ENCODE measurements at regions not wholly inside any gene's neighbourhood (a gene's known extent, or its start where the extent isn't known, plus 50 kb on each side); places are given as distances from the start of the nearest gene placed in this dataset.
"Not testable (repeated sequence)": the region's sequence is repeated elsewhere in the genome, so short reads cannot be mapped to it uniquely, and the experiment has no call there.

- DNase-seq, result no peak
Measured at GRCh38 chr11:112516261-112516660, 255.6 kb upstream of the PLET1 start.

- DNase-seq, result no peak
Measured at GRCh38 chr11:112516755-112517154, 256.1 kb upstream of the PLET1 start.

- no peak for DNase-seq
Measured at GRCh38 chr11:112518371-112518770, 257.7 kb upstream of the PLET1 start.

GRCh38 chr11:112519751-112520150 is 259.1 kb upstream of the PLET1 start:
- DNase-seq, result no peak

GRCh38 chr11:112520354-112520753 is 259.7 kb upstream of the PLET1 start:
- peak; percentile 5 for DNase-seq

- DNase-seq, result no peak
Measured at GRCh38 chr11:112522536-112522935, 261.9 kb upstream of the PLET1 start.

GRCh38 chr11:112523031-112523430 is 262.4 kb upstream of the PLET1 start:
- DNase-seq, result peak; percentile 41

- DNase-seq, result peak; percentile 94
Measured at GRCh38 chr11:112523477-112523876, 262.8 kb upstream of the PLET1 start.

GRCh38 chr11:112523951-112524350 is 263.3 kb upstream of the PLET1 start:
- no peak for DNase-seq

GRCh38 chr11:112524798-112525197 is 264.1 kb upstream of the PLET1 start:
- no peak for DNase-seq

- no peak for DNase-seq
Measured at GRCh38 chr11:112525270-112525669, 264.6 kb upstream of the PLET1 start.

GRCh38 chr11:112525844-112526590 is 265.4 kb upstream of the PLET1 start:
- DNase-seq, result no peak

GRCh38 chr11:112526699-112527416 is 266.2 kb upstream of the PLET1 start:
- no peak for DNase-seq

- no peak for DNase-seq
Measured at GRCh38 chr11:112529071-112529470, 268.4 kb upstream of the PLET1 start.

GRCh38 chr11:112532506-112532905 is 271.8 kb upstream of the PLET1 start:
- no peak for DNase-seq

GRCh38 chr11:112533682-112534081 is 273.0 kb upstream of the PLET1 start:
- no peak for DNase-seq

- DNase-seq, result no peak
Measured at GRCh38 chr11:112534208-112534607, 273.5 kb upstream of the PLET1 start.

GRCh38 chr11:112537026-112537425 is 276.4 kb upstream of the PLET1 start:
- DNase-seq, result no peak

GRCh38 chr11:112537846-112538330 is 277.2 kb upstream of the PLET1 start:
- no peak for DNase-seq

- DNase-seq, result no peak
Measured at GRCh38 chr11:112538534-112539280, 278.0 kb upstream of the PLET1 start.

- not testable (repeated sequence) for DNase-seq
Measured at GRCh38 chr11:112539281-112539555, 278.6 kb upstream of the PLET1 start.

- no peak for DNase-seq
Measured at GRCh38 chr11:112539741-112540140, 279.1 kb upstream of the PLET1 start.

GRCh38 chr11:112540261-112540660 is 279.6 kb upstream of the PLET1 start:
- no peak for DNase-seq

Data from NCI-H146 (cell line).